Naive B cell (primary cell): ENCODE measurements at regions not wholly inside any gene's neighbourhood (a gene's known extent, or its start where the extent isn't known, plus 50 kb on each side); places are given as distances from the start of the nearest gene placed in this dataset.

ENCODE experiments used
- ATAC-seq, 2 donors: fragments of 150-1000 bp; cut with Tn5 transposase; 2 replicates each; pipeline ENCODE4 v1.10.0; 2021; ENCODE audit warnings: low read depth in 2 of 2, mild to moderate bottlenecking in 2 of 2, moderate library complexity in 2 of 2
- DNase-seq: peaks from one replicate; pipeline ENCODE4 v3.0.0; 2022
- H3K27ac Mint-ChIP-seq, 6 donors: one replicate each; pipeline ENCODE4 v1.8.0; 2020 to 2022; ENCODE audit warnings: mild to moderate bottlenecking in 6 of 6, mixed read lengths in 6 of 6, moderate library complexity in 5 of 6, inconsistent platforms in 2 of 6
- H3K27me3 Mint-ChIP-seq, 3 donors: one replicate each; pipeline ENCODE4 v1.8.0; 2021 to 2022; ENCODE audit warnings: mixed read lengths in 3 of 3, mild to moderate bottlenecking in 1 of 3
- H3K36me3 Mint-ChIP-seq, 2 donors: one replicate each; pipeline ENCODE4 v1.8.0; 2020 to 2022; ENCODE audit warnings: mixed read lengths in 2 of 2, inconsistent platforms in 1 of 2, mild to moderate bottlenecking in 1 of 2
- H3K4me1 Mint-ChIP-seq, 3 donors: one replicate each; pipeline ENCODE4 v1.8.0; 2020 to 2022; ENCODE audit warnings: mixed read lengths in 3 of 3, inconsistent platforms in 1 of 3, mild to moderate bottlenecking in 1 of 3, moderate library complexity in 1 of 3
- H3K4me3 Mint-ChIP-seq, 8 donors: one replicate each; pipeline ENCODE4 v1.8.0; 2020 to 2022; ENCODE audit warnings: mild to moderate bottlenecking in 8 of 8, mixed read lengths in 8 of 8, moderate library complexity in 8 of 8, inconsistent platforms in 2 of 8
- H3K9me3 Mint-ChIP-seq, 7 donors: one replicate each; pipeline ENCODE4 v1.8.0; 2020 to 2022; ENCODE audit warnings: mixed read lengths in 7 of 7, mild to moderate bottlenecking in 5 of 7, inconsistent platforms in 2 of 7, moderate library complexity in 1 of 7

DNA sequence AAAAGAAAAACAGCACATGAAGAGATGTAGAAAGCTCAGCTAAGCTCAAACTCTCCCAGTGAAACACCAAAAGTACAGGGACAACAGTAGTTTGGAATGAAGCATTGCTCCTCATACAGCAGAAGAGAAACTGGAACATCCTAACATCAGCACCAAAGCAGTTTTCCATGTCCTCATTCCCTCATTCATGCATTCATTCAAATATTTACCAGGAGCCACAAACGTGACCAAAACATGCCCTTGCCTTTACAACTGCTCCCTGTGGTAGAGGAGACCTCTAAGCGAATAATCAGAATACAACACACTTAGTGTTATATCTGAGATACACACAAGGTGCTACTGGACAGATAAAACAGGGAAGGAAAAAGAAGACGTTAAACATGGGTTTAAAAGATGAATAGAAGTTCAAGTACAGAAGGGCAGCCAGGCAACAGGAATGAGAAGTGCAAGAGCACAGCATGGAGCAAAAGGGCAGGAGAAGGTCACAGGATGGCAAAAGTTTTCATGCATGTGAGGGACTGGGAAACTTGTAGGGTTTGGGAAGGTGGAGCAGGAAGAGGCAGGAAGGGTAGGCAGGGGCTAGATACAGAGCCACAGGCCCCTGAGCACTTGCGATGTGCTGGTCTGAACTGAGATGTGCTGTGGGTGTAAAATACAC, 58.5 kb upstream of the LMCD1 start:
- no peaks in the 10 kb centered on the region for H3K4me1 Mint-ChIP-seq
- no peak overlapping the region for H3K27ac Mint-ChIP-seq
- ATAC-seq (no peak), DNase-seq (no peak)
- H3K27me3 Mint-ChIP-seq = peaks cover 0 to 12% (median 6%) of the 10 kb centered on the region in 3 donors
- no peak overlapping the region for H3K4me3 Mint-ChIP-seq
- no peaks in the 10 kb centered on the region for H3K36me3 Mint-ChIP-seq
- H3K9me3 Mint-ChIP-seq = peaks cover 0 to 8% (median 3%) of the 10 kb centered on the region in 7 donors

DNA sequence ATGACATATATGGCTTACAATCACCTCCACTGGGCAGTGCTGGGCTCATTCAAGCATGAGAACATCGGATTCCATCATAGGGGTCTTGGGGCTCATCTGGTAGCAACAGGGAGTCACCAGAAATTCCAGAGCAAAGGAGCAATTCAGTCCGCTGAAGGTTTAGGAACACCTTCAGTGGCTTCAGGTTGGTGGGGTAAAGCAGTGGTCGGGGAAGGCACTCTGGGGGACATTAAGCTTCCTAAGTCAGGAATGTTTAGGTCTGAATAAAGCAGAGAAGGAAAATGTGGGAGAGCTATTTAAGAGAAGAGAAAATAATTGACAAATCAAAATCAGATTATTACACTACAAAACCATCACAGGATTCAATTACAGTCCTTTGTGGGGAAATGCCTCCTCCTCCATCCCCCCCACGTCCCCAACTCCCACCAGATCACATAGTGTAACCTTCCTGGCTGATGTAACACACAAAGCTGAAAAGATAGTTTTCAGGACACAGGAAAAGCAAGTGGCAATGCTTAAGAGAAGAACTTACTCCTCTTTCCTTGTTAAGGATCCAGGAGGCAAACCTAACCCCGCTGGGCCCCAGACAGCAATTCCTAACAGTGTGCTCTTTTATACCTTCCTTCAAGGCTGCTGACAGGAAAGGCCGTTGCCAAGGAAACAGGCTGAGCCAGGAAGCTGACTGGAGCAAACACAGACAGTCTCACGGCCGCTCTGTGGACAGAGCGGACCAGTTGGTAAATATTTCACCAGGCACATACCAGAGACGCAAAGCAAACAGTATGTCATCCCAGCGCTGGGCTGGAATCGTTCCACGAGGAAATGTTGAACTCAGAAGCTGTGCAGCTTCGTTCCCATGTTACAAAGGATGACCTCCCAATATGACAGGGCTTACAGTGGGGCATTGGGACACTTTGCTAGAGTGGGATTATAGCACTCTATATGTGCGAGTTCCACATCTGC, 57.5 kb upstream of the LMCD1 start:
- no peak overlapping the region for H3K27ac Mint-ChIP-seq
- no peak overlapping the region for H3K4me3 Mint-ChIP-seq
- no peaks in the 10 kb centered on the region for H3K36me3 Mint-ChIP-seq
- ATAC-seq = no peak
- no peak for DNase-seq
- peaks cover 0 to 3% (median 0%) of the 10 kb centered on the region in 7 donors for H3K9me3 Mint-ChIP-seq
- H3K4me1 Mint-ChIP-seq = no peaks in the 10 kb centered on the region
- H3K27me3 Mint-ChIP-seq = peaks cover 0 to 12% (median 6%) of the 10 kb centered on the region in 3 donors

DNA sequence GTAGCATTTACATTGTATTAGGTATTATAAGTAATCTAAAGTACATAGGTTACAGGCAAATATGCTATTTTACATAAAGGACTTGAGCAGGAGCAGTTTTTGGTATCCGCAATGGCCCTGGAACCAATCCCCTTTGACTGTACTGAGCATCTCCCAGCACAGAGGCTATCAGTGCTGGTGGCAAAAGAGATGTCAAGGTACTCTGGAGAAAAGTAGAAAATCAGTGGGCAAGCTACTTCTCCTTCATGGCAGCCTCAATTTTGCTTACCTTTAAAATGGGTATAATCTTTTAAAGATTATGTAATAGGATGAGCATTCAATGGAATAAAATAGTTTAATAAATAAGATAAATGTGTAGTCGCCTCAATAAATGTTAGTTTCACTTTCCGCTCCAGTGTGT, 56.7 kb upstream of the LMCD1 start:
- DNase-seq (no peak), ATAC-seq (no peak)
- H3K36me3 Mint-ChIP-seq = no peaks in the 10 kb centered on the region
- peaks cover 0 to 12% (median 6%) of the 10 kb centered on the region in 3 donors for H3K27me3 Mint-ChIP-seq
- peaks cover 0 to 7% (median 0%) of the 10 kb centered on the region in 7 donors for H3K9me3 Mint-ChIP-seq
- H3K4me1 Mint-ChIP-seq = no peaks in the 10 kb centered on the region
- H3K27ac Mint-ChIP-seq = no peak overlapping the region
- H3K4me3 Mint-ChIP-seq = no peak overlapping the region

DNA sequence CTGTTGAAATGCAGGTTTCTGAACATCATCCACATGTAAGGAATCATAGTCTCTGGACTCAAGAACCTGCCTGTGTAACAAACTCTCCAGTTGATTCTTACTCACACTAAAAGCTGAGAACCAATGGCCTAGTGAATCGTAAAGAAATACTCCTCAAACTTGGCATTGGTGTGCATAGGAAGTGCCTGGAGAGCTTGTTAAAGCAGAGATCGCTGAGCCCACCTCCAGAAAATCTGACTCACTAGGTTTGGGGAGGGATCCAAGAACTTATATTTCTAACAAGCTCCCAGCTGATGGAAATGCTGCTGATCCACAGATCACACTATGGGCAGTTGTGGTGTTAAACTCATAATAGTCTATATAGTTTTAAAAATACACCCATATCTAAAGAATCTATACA, 55.8 kb upstream of the LMCD1 start:
- no peaks in the 10 kb centered on the region for H3K36me3 Mint-ChIP-seq
- H3K4me3 Mint-ChIP-seq = no peak overlapping the region
- H3K9me3 Mint-ChIP-seq = peaks cover 0 to 9% (median 3%) of the 10 kb centered on the region in 7 donors
- no peaks in the 10 kb centered on the region for H3K4me1 Mint-ChIP-seq
- no peak overlapping the region for H3K27ac Mint-ChIP-seq
- peaks cover 0 to 12% (median 10%) of the 10 kb centered on the region in 3 donors for H3K27me3 Mint-ChIP-seq
- ATAC-seq (no peak), DNase-seq (no peak)

DNA sequence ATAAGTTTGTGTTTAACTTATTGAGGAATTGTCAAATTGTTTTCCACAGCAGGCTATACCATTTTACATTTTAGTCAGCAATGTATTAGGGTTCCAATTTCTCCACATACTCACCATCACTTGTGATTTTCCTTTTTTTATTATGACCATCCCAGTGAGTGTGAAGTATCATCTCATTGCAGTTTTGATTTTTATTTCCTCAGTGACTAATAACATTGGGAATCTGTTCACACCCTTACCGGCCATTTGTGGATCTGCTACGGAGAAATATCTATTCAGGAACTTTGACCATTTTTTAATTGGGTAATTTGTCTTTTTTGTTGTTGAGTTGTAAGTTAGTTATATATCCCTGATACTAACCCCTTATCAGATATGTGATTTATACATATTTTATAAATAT, 54.8 kb upstream of the LMCD1 start:
- Mint-ChIP-seq H3K4me3 (no peak overlapping the region), H3K9me3 (peaks cover 0 to 9% (median 3%) of the 10 kb centered on the region in 7 donors), H3K27ac (no peak overlapping the region), H3K36me3 (no peaks in the 10 kb centered on the region), H3K4me1 (no peaks in the 10 kb centered on the region), H3K27me3 (peaks cover 0 to 15% (median 12%) of the 10 kb centered on the region in 3 donors)
- DNase-seq (no peak), ATAC-seq (no peak)

DNA sequence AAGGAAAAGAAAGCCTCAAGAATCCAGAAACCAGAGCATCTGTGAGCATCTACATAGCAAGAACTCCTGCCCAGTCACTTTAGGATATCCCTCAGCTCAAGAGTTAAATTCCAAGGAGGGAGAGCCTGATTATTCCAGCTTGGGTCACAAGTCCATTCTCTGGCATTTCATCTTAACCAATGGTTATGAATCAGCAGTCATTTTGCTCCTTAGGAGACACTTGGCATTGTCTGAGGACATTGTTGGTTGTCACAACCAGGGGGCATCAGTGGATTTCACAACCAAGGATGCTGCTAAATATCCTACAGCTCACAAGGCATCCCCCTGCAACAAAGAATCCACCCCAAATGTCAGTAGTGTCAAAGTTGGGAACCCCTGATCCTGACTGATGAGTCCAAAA, 51.0 kb upstream of the LMCD1 start:
- H3K4me1 Mint-ChIP-seq = no peaks in the 10 kb centered on the region
- no peaks in the 10 kb centered on the region for H3K36me3 Mint-ChIP-seq
- no peak for DNase-seq
- H3K9me3 Mint-ChIP-seq = peaks cover 0 to 9% (median 3%) of the 10 kb centered on the region in 7 donors
- H3K4me3 Mint-ChIP-seq = no peak overlapping the region
- no peak overlapping the region for H3K27ac Mint-ChIP-seq
- ATAC-seq = no peak
- peaks cover 9 to 21% (median 12%) of the 10 kb centered on the region in 3 donors for H3K27me3 Mint-ChIP-seq

DNA sequence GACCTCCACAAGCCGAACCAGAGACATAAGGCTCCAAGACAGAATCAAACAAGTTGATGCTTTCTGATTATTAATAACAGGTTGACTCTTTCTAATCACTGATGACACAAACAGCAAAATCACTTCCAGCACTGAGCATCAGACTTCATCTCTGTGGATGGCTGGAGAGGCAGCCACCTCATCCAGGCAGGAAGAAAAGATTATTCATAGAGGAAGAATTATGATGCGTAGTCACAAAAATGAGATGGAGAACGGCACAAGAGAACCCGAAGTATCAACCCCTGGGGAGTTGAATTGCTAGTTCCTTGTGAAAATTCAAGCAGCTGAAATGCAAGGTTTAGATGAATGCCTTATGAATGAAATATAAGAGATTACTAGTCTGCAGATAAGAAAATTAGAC, 49.9 kb upstream of the LMCD1 start:
- no peak for ATAC-seq
- Mint-ChIP-seq H3K9me3 (peaks cover 0 to 9% (median 3%) of the 10 kb centered on the region in 7 donors), H3K4me3 (no peak overlapping the region)

More for the DNA sequence above, 49.9 kb upstream of the LMCD1 start:
- no peaks in the 10 kb centered on the region for H3K36me3 Mint-ChIP-seq
- no peak for DNase-seq
- H3K27ac Mint-ChIP-seq = no peak overlapping the region
- H3K4me1 Mint-ChIP-seq = no peaks in the 10 kb centered on the region
- peaks cover 5 to 21% (median 9%) of the 10 kb centered on the region in 3 donors for H3K27me3 Mint-ChIP-seq
